ENCODE measurements at regions not wholly inside any gene's neighbourhood (a gene's known extent, or its start where the extent isn't known, plus 50 kb on each side); places are given as distances from the start of the nearest gene placed in this dataset.

DNA sequence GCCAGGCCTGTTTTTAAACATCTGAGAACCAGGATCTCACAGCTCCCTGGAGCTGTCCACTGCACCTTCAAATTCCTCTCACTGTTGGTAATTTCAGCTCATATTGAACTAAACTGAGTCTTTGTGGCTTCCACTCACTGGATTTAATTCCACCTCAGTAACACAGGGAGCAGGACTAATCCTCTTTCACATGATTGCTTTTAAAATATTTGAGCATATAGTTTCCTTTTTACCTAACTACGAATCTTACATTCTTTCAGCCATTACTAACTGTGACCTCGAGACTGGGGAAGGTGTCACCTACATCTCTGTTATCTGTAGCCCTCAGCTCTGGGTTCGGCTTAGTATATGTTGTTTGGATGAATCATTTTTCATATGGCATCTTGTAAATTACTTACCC lies 194.3 kb upstream of the C2CD4B start:
- ATAC-seq (no peak), DNase-seq (no peak)
- no peak overlapping the region for H3K27ac ChIP-seq
- 62 to 88% (median 72%) methylated on average over 3 of the region's 3 CpGs for WGBS, 4 donors
- H3K27me3 ChIP-seq: peaks cover 0 to 15% (median 0%) of the 10 kb centered on the region in 9 donors
- H3K4me3 ChIP-seq: no peak overlapping the region
- H3K36me3 ChIP-seq: no peaks in the 10 kb centered on the region
- intact Hi-C loops (cut with DNase I): no loop called here
- no peaks in the 10 kb centered on the region for H3K4me1 ChIP-seq
- TF ChIP-seq POLR2A (IDR thresholded peaks at IDR 0.05): no peak
- TF ChIP-seq, protein P1, sequence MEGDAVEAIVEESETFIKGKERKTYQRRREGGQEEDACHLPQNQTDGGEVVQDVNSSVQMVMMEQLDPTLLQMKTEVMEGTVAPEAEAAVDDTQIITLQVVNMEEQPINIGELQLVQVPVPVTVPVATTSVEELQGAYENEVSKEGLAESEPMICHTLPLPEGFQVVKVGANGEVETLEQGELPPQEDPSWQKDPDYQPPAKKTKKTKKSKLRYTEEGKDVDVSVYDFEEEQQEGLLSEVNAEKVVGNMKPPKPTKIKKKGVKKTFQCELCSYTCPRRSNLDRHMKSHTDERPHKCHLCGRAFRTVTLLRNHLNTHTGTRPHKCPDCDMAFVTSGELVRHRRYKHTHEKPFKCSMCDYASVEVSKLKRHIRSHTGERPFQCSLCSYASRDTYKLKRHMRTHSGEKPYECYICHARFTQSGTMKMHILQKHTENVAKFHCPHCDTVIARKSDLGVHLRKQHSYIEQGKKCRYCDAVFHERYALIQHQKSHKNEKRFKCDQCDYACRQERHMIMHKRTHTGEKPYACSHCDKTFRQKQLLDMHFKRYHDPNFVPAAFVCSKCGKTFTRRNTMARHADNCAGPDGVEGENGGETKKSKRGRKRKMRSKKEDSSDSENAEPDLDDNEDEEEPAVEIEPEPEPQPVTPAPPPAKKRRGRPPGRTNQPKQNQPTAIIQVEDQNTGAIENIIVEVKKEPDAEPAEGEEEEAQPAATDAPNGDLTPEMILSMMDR (IDR thresholded peaks at IDR 0.05): no peak
- H3K9me3 ChIP-seq: no peaks in the 10 kb centered on the region

DNA sequence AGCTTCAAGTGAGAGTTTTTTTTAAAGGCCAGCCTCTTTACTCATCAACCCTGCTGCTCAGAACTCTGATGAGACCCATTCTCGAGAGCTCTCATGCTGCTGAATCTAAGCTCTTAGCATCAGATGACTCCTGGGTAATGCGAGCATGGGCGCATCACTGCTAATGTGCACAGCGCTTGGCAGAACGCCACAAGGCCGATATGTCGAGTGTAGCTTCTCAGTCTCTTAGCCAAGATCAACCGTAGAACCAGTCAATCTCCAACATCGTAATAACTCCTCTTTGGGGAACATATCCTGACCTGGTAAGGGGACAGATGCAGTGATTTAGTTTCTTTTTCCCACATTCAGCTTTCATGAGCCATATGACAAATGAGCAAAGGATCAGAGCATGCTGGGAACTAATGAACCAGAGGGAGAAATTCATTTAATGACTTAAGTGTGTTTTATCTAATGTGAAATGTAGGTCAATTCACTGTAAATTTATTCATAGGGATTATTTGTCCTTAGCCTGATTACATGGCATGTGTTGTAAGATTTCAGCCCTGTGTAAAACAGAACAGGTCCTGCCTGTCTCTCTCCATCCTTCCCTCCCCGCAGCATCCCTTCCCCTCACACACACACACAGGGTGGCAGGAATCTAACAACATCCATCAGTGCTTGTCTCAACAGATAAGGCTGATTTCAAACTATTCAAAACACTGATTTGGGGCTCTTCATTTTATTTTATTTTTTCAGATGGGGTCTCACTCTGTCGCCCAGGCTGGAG lies 195.4 kb upstream of the C2CD4B start:
- 74 to 81% (median 78%) methylated on average over 11 of the region's 11 CpGs for WGBS, 4 donors
- no peaks in the 10 kb centered on the region for H3K9me3 ChIP-seq
- no peak overlapping the region for H3K27ac ChIP-seq
- no peaks in the 10 kb centered on the region for H3K4me1 ChIP-seq
- DNase-seq (peak in 1 of 5 donors; percentile 42), ATAC-seq (no peak)
- intact Hi-C loops (cut with DNase I): no loop called here
- peaks cover 0 to 15% (median 0%) of the 10 kb centered on the region in 9 donors for H3K27me3 ChIP-seq
- TF ChIP-seq, protein P1 (IDR thresholded peaks at IDR 0.05): no peak
- TF ChIP-seq POLR2A (IDR thresholded peaks at IDR 0.05): no peak
- no peak overlapping the region for H3K4me3 ChIP-seq
- no peaks in the 10 kb centered on the region for H3K36me3 ChIP-seq

DNA sequence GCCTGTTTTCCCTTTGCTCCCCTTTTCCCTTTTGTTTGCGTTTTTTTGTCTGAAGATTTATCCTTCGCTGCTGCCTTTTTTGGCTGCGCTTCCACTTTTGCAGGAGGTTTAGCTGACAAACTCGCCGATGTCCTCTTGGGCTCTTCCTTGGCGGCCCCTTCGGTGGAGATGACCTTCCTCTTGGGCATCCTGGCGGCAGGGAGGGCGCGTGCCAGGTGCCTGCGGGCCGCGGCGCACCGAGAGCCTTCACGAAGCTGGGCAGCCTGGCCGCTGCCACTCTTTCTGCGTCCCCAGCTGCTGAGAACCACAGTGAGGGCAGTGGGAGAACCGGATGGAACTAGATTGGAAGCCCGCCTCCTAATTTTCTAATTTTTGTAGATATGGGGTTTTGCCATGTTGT lies 197.1 kb upstream of the C2CD4B start:
- Histone ChIP-seq H3K4me1 (no peaks in the 10 kb centered on the region), H3K9me3 (no peaks in the 10 kb centered on the region), H3K4me3 (no peak overlapping the region), H3K27ac (no peak overlapping the region), H3K27me3 (peaks cover 0 to 15% (median 0%) of the 10 kb centered on the region in 9 donors), H3K36me3 (no peaks in the 10 kb centered on the region)
- TF ChIP-seq, protein P1 (IDR thresholded peaks at IDR 0.05): no peak
- TF ChIP-seq POLR2A (IDR thresholded peaks at IDR 0.05): no peak
- no peak for DNase-seq
- 77 to 94% (median 91%) methylated on average over 13 to 20 of the region's 20 CpGs for WGBS, 4 donors
- intact Hi-C loops (cut with DNase I): no loop called here
- ATAC-seq: no peak

DNA sequence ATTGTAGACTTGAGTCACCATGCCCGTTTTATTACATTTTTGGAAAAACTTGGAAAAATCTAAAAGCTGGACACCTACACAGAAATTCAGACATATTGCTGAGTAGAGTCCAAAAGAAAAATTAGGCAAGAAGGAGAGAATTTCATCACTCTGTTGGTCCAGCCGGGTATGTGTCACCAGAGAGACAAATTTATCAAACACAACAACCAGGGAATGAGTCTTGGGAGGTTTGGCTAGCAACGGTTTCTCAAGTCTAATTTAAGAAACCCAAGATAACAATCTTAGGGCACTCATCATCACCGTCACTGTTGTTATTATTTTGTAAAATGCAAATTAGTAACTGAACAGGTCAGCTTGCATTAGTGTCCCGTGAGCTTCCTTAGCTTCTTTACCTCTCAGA lies 197.5 kb upstream of the C2CD4B start:
- H3K27me3 ChIP-seq: peaks cover 0 to 15% (median 0%) of the 10 kb centered on the region in 9 donors
- TF ChIP-seq, protein P1 (IDR thresholded peaks at IDR 0.05): no peak
- no peak for TF ChIP-seq POLR2A (IDR thresholded peaks at IDR 0.05)
- no peaks in the 10 kb centered on the region for H3K9me3 ChIP-seq
- no peaks in the 10 kb centered on the region for H3K4me1 ChIP-seq
- no peak overlapping the region for H3K4me3 ChIP-seq
- WGBS, 4 donors: 56 to 70% (median 67%) methylated on average over 5 of the region's 5 CpGs
- no peak for ATAC-seq
- H3K27ac ChIP-seq: no peak overlapping the region
- intact Hi-C loops (cut with DNase I): no loop called here
- no peaks in the 10 kb centered on the region for H3K36me3 ChIP-seq
- DNase-seq: no peak

Data from heart left ventricle (tissue), 16 donors.